ENCODE measurements at regions not wholly inside any gene's neighbourhood (a gene's known extent, or its start where the extent isn't known, plus 50 kb on each side); places are given as distances from the start of the nearest gene placed in this dataset.

GRCh38 chr2:8543383-8544170 lies 138.3 kb upstream of the ID2 start:
- DNase-seq, result no peak

- no peak for DNase-seq
Measured at GRCh38 chr2:8544171-8544785, 137.6 kb upstream of the ID2 start.

- peak; percentile 41 to 83 for DNase-seq
Measured at GRCh38 chr2:8544786-8545694, 136.8 kb upstream of the ID2 start.

- DNase-seq, result no peak
Measured at GRCh38 chr2:8545695-8546611, 135.9 kb upstream of the ID2 start.

GRCh38 chr2:8546612-8547283 lies 135.1 kb upstream of the ID2 start:
- no peak for DNase-seq

- no peak for DNase-seq
Measured at GRCh38 chr2:8547284-8548064, 134.4 kb upstream of the ID2 start.

- DNase-seq, result no peak
Measured at GRCh38 chr2:8548065-8548618, 133.7 kb upstream of the ID2 start.

- DNase-seq, result no peak
Measured at GRCh38 chr2:8548619-8549150, 133.2 kb upstream of the ID2 start.

- DNase-seq, result no peak
Measured at GRCh38 chr2:8549273-8549922, 132.5 kb upstream of the ID2 start.

GRCh38 chr2:8549942-8550341 lies 131.9 kb upstream of the ID2 start:
- DNase-seq, result no peak

- DNase-seq, result no peak
Measured at GRCh38 chr2:8550481-8550880, 131.4 kb upstream of the ID2 start.

- DNase-seq, result no peak
Measured at GRCh38 chr2:8550937-8551621, 130.8 kb upstream of the ID2 start.

GRCh38 chr2:8551622-8552074 lies 130.2 kb upstream of the ID2 start:
- no peak for DNase-seq

GRCh38 chr2:8552293-8552801 lies 129.5 kb upstream of the ID2 start:
- no peak for DNase-seq

GRCh38 chr2:8553643-8554042 lies 128.2 kb upstream of the ID2 start:
- DNase-seq, result no peak

- no peak for DNase-seq
Measured at GRCh38 chr2:8554296-8554806, 127.5 kb upstream of the ID2 start.

- DNase-seq, result no peak
Measured at GRCh38 chr2:8555543-8555942, 126.3 kb upstream of the ID2 start.

- no peak for DNase-seq
Measured at GRCh38 chr2:8558096-8558495, 123.8 kb upstream of the ID2 start.

- DNase-seq, result no peak
Measured at GRCh38 chr2:8558956-8559355, 122.9 kb upstream of the ID2 start.
